ENCODE measurements at regions not wholly inside any gene's neighbourhood (a gene's known extent, or its start where the extent isn't known, plus 50 kb on each side); places are given as distances from the start of the nearest gene placed in this dataset.

GRCh38 chr3:105988540-105989212 lies 119.9 kb upstream of the CBLB start:
- Histone ChIP-seq H3K4me3 (no peak overlapping the region), H3K27ac (no peak overlapping the region), H3K9me3 (no peaks in the 10 kb centered on the region), H3K27me3 (no peaks in the 10 kb centered on the region), H3K36me3 (no peaks in the 10 kb centered on the region), H3K4me1 (no peaks in the 10 kb centered on the region)
- intact Hi-C loops (cut with DNase I): no loop called here
- no peak for TF ChIP-seq CTCF (IDR thresholded peaks at IDR 0.05)
- no peak for ATAC-seq
- DNase-seq: no peak

- Histone ChIP-seq H3K4me1 (no peaks in the 10 kb centered on the region), H3K27ac (no peak overlapping the region), H3K36me3 (no peaks in the 10 kb centered on the region), H3K27me3 (no peaks in the 10 kb centered on the region), H3K9me3 (no peaks in the 10 kb centered on the region), H3K4me3 (no peak overlapping the region)
- no peak for ATAC-seq
- TF ChIP-seq CTCF (IDR thresholded peaks at IDR 0.05): no peak
- intact Hi-C loops (cut with DNase I): no loop called here
- DNase-seq: no peak
Observed at GRCh38 chr3:105996781-105997180, 128.0 kb upstream of the CBLB start.

- intact Hi-C loops (cut with DNase I): no loop called here
- H3K4me1 ChIP-seq: no peaks in the 10 kb centered on the region
- no peak overlapping the region for H3K4me3 ChIP-seq
- no peak for ATAC-seq
- no peak for TF ChIP-seq CTCF (IDR thresholded peaks at IDR 0.05)
- H3K9me3 ChIP-seq: no peaks in the 10 kb centered on the region
- no peaks in the 10 kb centered on the region for H3K36me3 ChIP-seq
- no peak for DNase-seq
- no peaks in the 10 kb centered on the region for H3K27me3 ChIP-seq
- H3K27ac ChIP-seq: peak overlapping the region; percentile 63
Observed at GRCh38 chr3:105997466-105997799, 128.6 kb upstream of the CBLB start.

GRCh38 chr3:105997800-105998526 lies 129.2 kb upstream of the CBLB start:
- Histone ChIP-seq H3K27me3 (no peaks in the 10 kb centered on the region), H3K27ac (peak overlapping the region; percentile 63), H3K4me3 (no peak overlapping the region), H3K9me3 (no peaks in the 10 kb centered on the region), H3K36me3 (no peaks in the 10 kb centered on the region), H3K4me1 (no peaks in the 10 kb centered on the region)
- peak; percentile 96 for ATAC-seq
- intact Hi-C loops (cut with DNase I): no loop called here
- no peak for TF ChIP-seq CTCF (IDR thresholded peaks at IDR 0.05)
- no peak for DNase-seq

GRCh38 chr3:105999856-106000255 lies 131.0 kb upstream of the CBLB start:
- Histone ChIP-seq H3K36me3 (no peaks in the 10 kb centered on the region), H3K4me1 (no peaks in the 10 kb centered on the region), H3K4me3 (no peak overlapping the region), H3K9me3 (no peaks in the 10 kb centered on the region), H3K27ac (no peak overlapping the region), H3K27me3 (no peaks in the 10 kb centered on the region)
- DNase-seq (no peak), ATAC-seq (no peak)
- no peak for TF ChIP-seq CTCF (IDR thresholded peaks at IDR 0.05)
- intact Hi-C loops (cut with DNase I): no loop called here
